PC-3 (cell line): ENCODE measurements at regions not wholly inside any gene's neighbourhood (a gene's known extent, or its start where the extent isn't known, plus 50 kb on each side); places are given as distances from the start of the nearest gene placed in this dataset.

Experiments used
- ATAC-seq: fragments of 200-7000 bp; cut with Tn5 transposase; 2 replicates; pipeline ENCODE4 v1.9.1; 2020; ENCODE audit warnings: mild to moderate bottlenecking, moderate library complexity
- BruUV-seq: library from RNA; stranded (reverse); fragments of 400-500 nt; replicated peaks from 2 replicates; lab custom pipeline; 2021; lab: Mats Ljungman, UMichigan
- CTCF ChIA-PET: fragments of 300-600 bp; sonication (Branson Sonifier 250); formaldehyde crosslinking; loops from one replicate; lab custom pipeline; 2022; ENCODE audit warnings: antibody characterized with exemption; lab: Charles Lee
- POLR2A ChIA-PET: fragments of 300-600 bp; sonication (Branson Sonifier 250); formaldehyde crosslinking; loops from one replicate; lab custom pipeline; 2022; ENCODE audit warnings: antibody characterized with exemption; ENCODE audit not compliant: unreplicated experiment; lab: Charles Lee
- DNase-seq: peaks from one replicate; pipeline ENCODE4 v3.0.0-alpha.2; 2015
- H2AFZ ChIP-seq: fragments of 300-600 bp; sonication (generic); 2 replicates; pipeline ENCODE4 v1.6.0; 2016; ENCODE audit warnings: antibody characterized with exemption, low read length
- H3F3A ChIP-seq: fragments of 300-600 bp; sonication (generic); one replicate; pipeline ENCODE4 v1.6.0; 2017; ENCODE audit warnings: antibody characterized with exemption, low read length, control low read depth, mild to moderate bottlenecking; ENCODE audit not compliant: unreplicated experiment
- H3K27ac ChIP-seq: fragments of 300-600 bp; sonication (generic); 2 replicates; pipeline ENCODE4 v1.5.1; 2016; ENCODE audit warnings: mild to moderate bottlenecking, low read length
- H3K27me3 ChIP-seq: fragments of 300-600 bp; sonication (generic); 2 replicates; pipeline ENCODE4 v1.6.1; 2016; ENCODE audit warnings: low read length, mixed read lengths
- H3K36me3 ChIP-seq: fragments of 300-600 bp; sonication (generic); 2 replicates; pipeline ENCODE4 v1.6.1; 2016; ENCODE audit warnings: low read depth, mixed run types, low read length, mixed read lengths
- H3K4me1 ChIP-seq: fragments of 300-600 bp; sonication (generic); 2 replicates; pipeline ENCODE4 v1.5.1; 2016; ENCODE audit warnings: low read length; ENCODE audit not compliant: insufficient read depth
- H3K4me2 ChIP-seq: fragments of 300-600 bp; sonication (generic); 2 replicates; pipeline ENCODE4 v1.6.0; 2016; ENCODE audit warnings: low read length
- H3K4me3 ChIP-seq: fragments of 300-600 bp; sonication (generic); 2 replicates; pipeline ENCODE4 v1.5.1; 2016; ENCODE audit warnings: mild to moderate bottlenecking, low read length, mixed read lengths
- H3K79me2 ChIP-seq: fragments of 300-600 bp; sonication (generic); 2 replicates; pipeline ENCODE4 v1.6.1; 2017; ENCODE audit warnings: low read length, mixed read lengths
- H3K9ac ChIP-seq: fragments of 300-600 bp; sonication (generic); 2 replicates; pipeline ENCODE4 v1.6.0; 2016; ENCODE audit warnings: mild to moderate bottlenecking, low read length
- H3K9me2 ChIP-seq: fragments of 300-600 bp; sonication (generic); replicated peaks from 2 replicates; pipeline ENCODE4 v1.6.1; 2016; ENCODE audit warnings: mixed run types, low read length, mixed read lengths
- H3K9me3 ChIP-seq: fragments of 300-600 bp; sonication (generic); 2 replicates; pipeline ENCODE4 v1.6.1; 2016; ENCODE audit warnings: low read length, mixed read lengths
- H4K20me1 ChIP-seq: fragments of 300-600 bp; sonication (generic); 2 replicates; pipeline ENCODE4 v1.6.1; 2016; ENCODE audit warnings: low read length, mixed read lengths
- EZH2 ChIP-seq: fragments of 300-600 bp; sonication (generic); IDR thresholded peaks from one replicate; pipeline ENCODE4 v1.6.1; 2017; ENCODE audit warnings: antibody characterized with exemption, mild to moderate bottlenecking, low read length; ENCODE audit not compliant: unreplicated experiment
- EZH2phosphoT487 ChIP-seq: fragments of 300-600 bp; sonication (generic); IDR thresholded peaks from 2 replicates; pipeline ENCODE4 v1.6.1; 2018; ENCODE audit warnings: mild to moderate bottlenecking, antibody characterized with exemption, low read length, borderline replicate concordance
- intact Hi-C: fragments of 100-400 bp; cut with micrococcal nuclease; formaldehyde crosslinking; loops from 2 replicates; pipeline ENCODE4 v1.9.0; 2023
- TF ChIP-seq, protein P1 (sequence below): fragments of 300-600 bp; sonication (generic); conservative IDR thresholded peaks from 2 replicates; pipeline ENCODE4 v1.5.1; 2017; ENCODE audit warnings: antibody characterized with exemption, low read depth, mild to moderate bottlenecking, low read length

GRCh38 chr10:28922127-28922526 is 244.8 kb downstream of the BAMBI start:
- Histone ChIP-seq H3K4me3 (no peak overlapping the region), H3K9me2 (no peaks in the 10 kb centered on the region), H3K4me1 (no peaks in the 10 kb centered on the region), H3K79me2 (no peaks in the 10 kb centered on the region), H3K36me3 (no peaks in the 10 kb centered on the region), H3K27me3 (no peaks in the 10 kb centered on the region), H3F3A (no peaks in the 10 kb centered on the region), H3K9me3 (no peaks in the 10 kb centered on the region), H4K20me1 (no peaks in the 10 kb centered on the region), H3K27ac (no peak overlapping the region), H3K9ac (no peak overlapping the region), H3K4me2 (no peak overlapping the region), H2AFZ (no peak overlapping the region)
- no TSS peak for BruUV-seq
- ATAC-seq (no peak), DNase-seq (peak; percentile 31)
- POLR2A ChIA-PET: no interaction called here
- CTCF ChIA-PET: no interaction called here
- TF ChIP-seq, protein P1, sequence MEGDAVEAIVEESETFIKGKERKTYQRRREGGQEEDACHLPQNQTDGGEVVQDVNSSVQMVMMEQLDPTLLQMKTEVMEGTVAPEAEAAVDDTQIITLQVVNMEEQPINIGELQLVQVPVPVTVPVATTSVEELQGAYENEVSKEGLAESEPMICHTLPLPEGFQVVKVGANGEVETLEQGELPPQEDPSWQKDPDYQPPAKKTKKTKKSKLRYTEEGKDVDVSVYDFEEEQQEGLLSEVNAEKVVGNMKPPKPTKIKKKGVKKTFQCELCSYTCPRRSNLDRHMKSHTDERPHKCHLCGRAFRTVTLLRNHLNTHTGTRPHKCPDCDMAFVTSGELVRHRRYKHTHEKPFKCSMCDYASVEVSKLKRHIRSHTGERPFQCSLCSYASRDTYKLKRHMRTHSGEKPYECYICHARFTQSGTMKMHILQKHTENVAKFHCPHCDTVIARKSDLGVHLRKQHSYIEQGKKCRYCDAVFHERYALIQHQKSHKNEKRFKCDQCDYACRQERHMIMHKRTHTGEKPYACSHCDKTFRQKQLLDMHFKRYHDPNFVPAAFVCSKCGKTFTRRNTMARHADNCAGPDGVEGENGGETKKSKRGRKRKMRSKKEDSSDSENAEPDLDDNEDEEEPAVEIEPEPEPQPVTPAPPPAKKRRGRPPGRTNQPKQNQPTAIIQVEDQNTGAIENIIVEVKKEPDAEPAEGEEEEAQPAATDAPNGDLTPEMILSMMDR: no peak
- TF ChIP-seq EZH2 (no peak), EZH2phosphoT487 (no peak)
- intact Hi-C loops: no loop called here

DNA sequence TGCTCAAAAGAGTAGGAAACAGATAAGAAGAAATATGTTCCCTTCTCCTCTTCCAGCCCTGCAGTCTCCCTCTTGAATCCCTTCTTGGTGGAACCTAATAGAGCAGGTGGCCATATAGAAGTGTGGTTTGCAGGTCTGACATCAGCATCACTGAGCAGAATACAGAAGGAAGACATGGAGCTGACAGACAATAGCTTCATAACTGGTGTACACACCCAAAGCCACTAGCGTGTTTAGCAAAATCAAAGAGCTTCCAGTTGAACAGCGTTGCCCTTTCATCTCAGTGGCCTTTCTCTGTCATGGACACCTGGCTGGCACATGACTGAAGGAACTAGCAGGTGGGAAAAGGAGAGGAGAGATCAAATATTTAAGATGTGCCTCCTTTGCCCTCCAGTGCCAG is 245.5 kb downstream of the BAMBI start:
- H3K9me3 ChIP-seq: no peaks in the 10 kb centered on the region
- no peak overlapping the region for H2AFZ ChIP-seq
- no peaks in the 10 kb centered on the region for H3K27me3 ChIP-seq
- DNase-seq: no peak
- no peaks in the 10 kb centered on the region for H3F3A ChIP-seq
- no peak overlapping the region for H3K9ac ChIP-seq
- no peak overlapping the region for H3K4me3 ChIP-seq
- BruUV-seq: no TSS peak
- POLR2A ChIA-PET: no interaction called here
- no peaks in the 10 kb centered on the region for H3K79me2 ChIP-seq
- no peaks in the 10 kb centered on the region for H3K9me2 ChIP-seq
- no peak for ATAC-seq
- H3K4me2 ChIP-seq: no peak overlapping the region
- H4K20me1 ChIP-seq: no peaks in the 10 kb centered on the region
- no peaks in the 10 kb centered on the region for H3K36me3 ChIP-seq
- TF ChIP-seq, protein P1: no peak
- TF ChIP-seq EZH2phosphoT487 (no peak), EZH2 (no peak)
- intact Hi-C loops: no loop called here
- no peaks in the 10 kb centered on the region for H3K4me1 ChIP-seq
- H3K27ac ChIP-seq: no peak overlapping the region
- CTCF ChIA-PET: no interaction called here

DNA sequence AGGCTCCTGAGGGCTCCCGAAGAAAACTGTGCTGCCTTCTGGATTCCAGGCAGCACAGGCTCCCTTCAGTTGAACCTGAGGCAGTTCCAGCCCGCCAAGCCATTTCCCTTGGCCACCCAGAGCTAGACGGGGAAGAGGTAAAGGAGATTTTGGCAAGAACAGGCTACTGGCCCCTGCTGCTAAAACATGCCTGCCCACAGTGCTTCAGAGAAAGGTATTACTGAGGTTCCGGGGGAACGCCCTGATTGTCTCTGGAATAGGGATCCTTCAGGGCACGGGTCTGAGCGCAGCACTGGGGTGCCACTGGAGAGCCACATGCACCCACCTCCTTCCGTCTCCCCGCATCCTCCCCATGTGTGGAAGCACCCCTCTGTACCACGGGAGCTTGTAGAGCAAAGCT is 247.4 kb downstream of the BAMBI start:
- Histone ChIP-seq H4K20me1 (no peaks in the 10 kb centered on the region), H3K36me3 (no peaks in the 10 kb centered on the region), H3K9ac (no peak overlapping the region), H2AFZ (no peak overlapping the region), H3K9me2 (no peaks in the 10 kb centered on the region), H3K9me3 (no peaks in the 10 kb centered on the region), H3K4me3 (no peak overlapping the region), H3F3A (no peaks in the 10 kb centered on the region), H3K27ac (no peak overlapping the region), H3K79me2 (no peaks in the 10 kb centered on the region), H3K27me3 (no peaks in the 10 kb centered on the region), H3K4me2 (no peak overlapping the region), H3K4me1 (peaks cover 8% of the 10 kb centered on the region)
- no peak for TF ChIP-seq EZH2
- ChIA-PET POLR2A (no interaction called here), CTCF (no interaction called here)
- ATAC-seq (no peak), DNase-seq (no peak)
- intact Hi-C loops: no loop called here
- BruUV-seq: no TSS peak
